Thyroid gland (tissue), 4 donors: ENCODE measurements at regions not wholly inside any gene's neighbourhood (a gene's known extent, or its start where the extent isn't known, plus 50 kb on each side); places are given as distances from the start of the nearest gene placed in this dataset.

ENCODE experiments used
- DNase-seq, 2 donors: peaks; one replicate each; pipeline ENCODE4 v3.0.0-alpha.2; 2019
- H3K27ac ChIP-seq, 3 donors: fragments of 200-600 bp; sonication (generic); 1 replicate in 2 of 3; 2 replicates in 1 of 3; pipeline ENCODE4 v1.5.1; 2016 to 2019; ENCODE audit warnings: mild to moderate bottlenecking in 1 of 3, moderate library complexity in 1 of 3
- H3K27me3 ChIP-seq: fragments of 200-600 bp; sonication (generic); one replicate; pipeline ENCODE4 v1.5.1; 2019
- H3K36me3 ChIP-seq, 2 donors: fragments of 200-600 bp; sonication (generic); one replicate each; pipeline ENCODE4 v1.5.1; 2016 to 2019
- H3K4me1 ChIP-seq, 2 donors: fragments of 200-600 bp; sonication (generic); one replicate each; pipeline ENCODE4 v1.5.1; 2017 to 2019
- H3K4me3 ChIP-seq, 3 donors: fragments of 200-600 bp; sonication (generic); replicated peaks in 1 of 3; 1 replicate in 2 of 3; 2 replicates in 1 of 3; pipeline ENCODE4 v1.5.1; 2016; ENCODE audit warnings: mild to moderate bottlenecking in 1 of 3
- H3K9me3 ChIP-seq: fragments of 200-600 bp; sonication (generic); one replicate; pipeline ENCODE4 v1.5.1; 2017
- POLR2A ChIP-seq, 2 donors: fragments of 450-650 bp; IDR thresholded peaks; one replicate each; pipeline ENCODE4 v1.6.1; 2017; ENCODE audit warnings: antibody characterized with exemption in 2 of 2, mild to moderate bottlenecking in 2 of 2, moderate library complexity in 1 of 2
- WGBS, 2 donors: methylation state at CpG; one replicate each; pipeline ENCODE4 v1.1.5; 2017; 5-methylcytosine and 5-hydroxymethylcytosine counted together
- intact Hi-C: fragments of 100-400 bp; cut with DNase I; formaldehyde crosslinking; loops from one replicate; pipeline ENCODE4 v1.15.1; 2023
- TF ChIP-seq, protein P1 (sequence below), 6 experiments: fragments of 200-600 bp in 3 of 6; fragments of 450-650 bp in 3 of 6; sonication (generic) in 3 of 6; IDR thresholded peaks; one replicate each; pipeline ENCODE4 v1.5.1; 2016 to 2019; ENCODE audit warnings: antibody characterized with exemption in 6 of 6, mild to moderate bottlenecking in 2 of 6, inconsistent platforms in 1 of 6, moderate library complexity in 1 of 6

DNA sequence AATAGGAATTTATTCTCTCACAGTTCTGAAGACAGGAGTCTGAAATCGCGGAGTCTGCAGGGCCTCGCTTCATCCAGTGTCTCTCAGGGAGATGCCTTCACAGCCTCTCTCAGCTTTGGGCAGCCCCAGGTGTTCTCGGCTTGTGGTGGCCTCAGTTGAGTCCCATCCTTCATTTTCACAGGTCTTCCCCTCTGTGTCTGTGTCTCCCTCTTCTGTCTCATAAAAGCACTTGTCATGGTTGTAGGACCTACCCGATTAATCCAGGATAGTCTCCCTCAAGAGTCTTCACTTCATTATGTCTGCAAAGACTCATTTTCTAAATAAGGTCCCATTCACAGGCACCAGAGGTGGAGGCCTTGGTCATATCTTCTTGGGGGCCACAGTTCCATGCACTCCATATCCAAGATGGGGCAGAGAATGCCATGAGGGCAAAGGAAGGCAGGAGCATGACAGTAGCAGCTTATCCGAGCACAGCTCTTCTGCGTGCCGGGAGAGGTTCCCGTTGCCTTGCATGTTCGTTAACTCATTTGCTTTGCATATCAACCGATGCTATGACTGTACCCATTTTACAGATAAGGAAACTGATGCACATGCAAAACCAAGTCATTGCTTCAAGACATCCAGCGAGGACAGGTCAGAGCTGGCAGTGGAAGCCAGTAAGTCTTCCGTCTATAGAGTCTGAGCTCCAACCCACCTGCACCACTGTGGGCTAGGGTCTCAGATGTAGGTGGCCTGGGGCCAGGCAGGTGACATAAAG lies 363.8 kb upstream of the SULF2 start:
- Histone ChIP-seq H3K36me3 (no peaks in the 10 kb centered on the region), H3K4me1 (no peaks in the 10 kb centered on the region), H3K9me3 (no peaks in the 10 kb centered on the region), H3K4me3 (no peak overlapping the region), H3K27me3 (no peaks in the 10 kb centered on the region), H3K27ac (no peak overlapping the region)
- DNase-seq, result no peak
- intact Hi-C loops, result no loop called here
- 93 to 98% methylated on average over 13 of the region's 13 CpGs for WGBS, 2 donors
- TF ChIP-seq POLR2A (IDR thresholded peaks at IDR 0.05), result no peak
- TF ChIP-seq, protein P1, sequence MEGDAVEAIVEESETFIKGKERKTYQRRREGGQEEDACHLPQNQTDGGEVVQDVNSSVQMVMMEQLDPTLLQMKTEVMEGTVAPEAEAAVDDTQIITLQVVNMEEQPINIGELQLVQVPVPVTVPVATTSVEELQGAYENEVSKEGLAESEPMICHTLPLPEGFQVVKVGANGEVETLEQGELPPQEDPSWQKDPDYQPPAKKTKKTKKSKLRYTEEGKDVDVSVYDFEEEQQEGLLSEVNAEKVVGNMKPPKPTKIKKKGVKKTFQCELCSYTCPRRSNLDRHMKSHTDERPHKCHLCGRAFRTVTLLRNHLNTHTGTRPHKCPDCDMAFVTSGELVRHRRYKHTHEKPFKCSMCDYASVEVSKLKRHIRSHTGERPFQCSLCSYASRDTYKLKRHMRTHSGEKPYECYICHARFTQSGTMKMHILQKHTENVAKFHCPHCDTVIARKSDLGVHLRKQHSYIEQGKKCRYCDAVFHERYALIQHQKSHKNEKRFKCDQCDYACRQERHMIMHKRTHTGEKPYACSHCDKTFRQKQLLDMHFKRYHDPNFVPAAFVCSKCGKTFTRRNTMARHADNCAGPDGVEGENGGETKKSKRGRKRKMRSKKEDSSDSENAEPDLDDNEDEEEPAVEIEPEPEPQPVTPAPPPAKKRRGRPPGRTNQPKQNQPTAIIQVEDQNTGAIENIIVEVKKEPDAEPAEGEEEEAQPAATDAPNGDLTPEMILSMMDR (IDR thresholded peaks at IDR 0.05), result no peak

DNA sequence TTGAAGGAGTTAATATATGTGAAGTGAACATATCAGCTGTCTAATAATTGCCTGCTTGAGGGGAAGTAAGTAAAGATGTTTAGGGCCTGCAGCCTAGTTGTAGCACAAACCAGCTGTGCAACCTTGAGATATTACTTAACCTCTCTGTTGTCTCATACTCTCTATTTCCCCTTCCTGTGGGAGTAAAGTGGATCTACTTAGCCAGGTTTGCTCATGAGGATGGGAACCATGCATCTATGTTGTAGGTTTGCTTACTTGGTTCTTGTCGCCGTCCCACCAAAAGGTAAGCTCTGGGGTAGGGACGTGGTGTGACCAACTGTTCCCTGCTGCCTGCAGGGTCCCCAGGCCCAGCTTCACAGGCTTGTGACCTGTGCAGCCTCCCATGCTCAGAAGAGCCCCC lies 362.7 kb upstream of the SULF2 start:
- DNase-seq, result no peak

DNA sequence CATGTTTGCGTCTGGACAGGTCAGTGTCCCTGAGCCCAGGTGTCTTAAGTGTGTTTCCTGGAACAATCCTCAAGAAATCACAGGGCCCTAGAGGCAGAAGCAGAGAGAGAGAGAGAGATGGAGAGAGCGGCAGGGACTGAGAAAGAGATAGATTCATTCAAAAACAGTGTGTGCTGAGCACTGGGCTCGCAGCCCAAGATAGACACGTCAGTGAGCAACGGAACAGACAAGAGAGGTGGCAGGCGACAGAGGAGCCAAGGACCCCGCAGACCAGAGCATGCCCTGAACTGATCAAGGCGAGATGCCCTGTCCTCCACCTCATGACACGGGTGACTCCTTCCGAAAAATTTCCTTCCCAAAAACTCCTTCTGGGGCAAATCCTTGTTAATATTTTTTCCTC lies 362.0 kb upstream of the SULF2 start:
- WGBS, 2 donors, result 78 to 83% methylated on average over 10 of the region's 10 CpGs
- H3K27me3 ChIP-seq, result no peaks in the 10 kb centered on the region
- no peak overlapping the region for H3K27ac ChIP-seq
- H3K9me3 ChIP-seq, result no peaks in the 10 kb centered on the region
- no peaks in the 10 kb centered on the region for H3K4me1 ChIP-seq
- no peak for DNase-seq
- intact Hi-C loops, result no loop called here
- TF ChIP-seq POLR2A (IDR thresholded peaks at IDR 0.05), result no peak
- TF ChIP-seq, protein P1 (IDR thresholded peaks at IDR 0.05), result no peak
- no peaks in the 10 kb centered on the region for H3K36me3 ChIP-seq
- H3K4me3 ChIP-seq, result no peak overlapping the region

More for the DNA sequence above, 362.7 kb upstream of the SULF2 start:
- Histone ChIP-seq H3K4me1 (no peaks in the 10 kb centered on the region), H3K9me3 (no peaks in the 10 kb centered on the region), H3K4me3 (no peak overlapping the region), H3K27ac (no peak overlapping the region), H3K27me3 (no peaks in the 10 kb centered on the region), H3K36me3 (no peaks in the 10 kb centered on the region)
- TF ChIP-seq, protein P1 (IDR thresholded peaks at IDR 0.05), result no peak
- no peak for TF ChIP-seq POLR2A (IDR thresholded peaks at IDR 0.05)
- intact Hi-C loops, result no loop called here
- WGBS, 2 donors, result 96 to 100% methylated on average over 3 of the region's 3 CpGs

DNA sequence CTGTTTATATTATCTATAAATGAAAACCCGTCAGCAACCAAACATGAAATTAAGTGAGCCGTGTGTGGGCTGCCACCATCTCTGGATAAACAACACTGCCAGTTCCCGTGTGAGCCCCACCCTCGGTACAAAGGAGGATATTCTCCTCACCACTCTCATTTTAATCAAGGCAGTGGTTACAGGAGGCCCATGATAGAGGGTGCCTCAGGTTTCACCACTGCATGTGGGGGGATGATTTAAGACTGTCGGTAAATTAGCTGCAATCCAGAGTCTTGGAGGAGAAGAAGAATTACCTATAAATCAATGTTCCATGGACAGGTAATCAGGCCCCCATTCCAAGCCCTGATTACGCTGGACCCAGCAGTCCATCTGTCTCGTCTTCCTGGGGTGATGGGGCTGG lies 361.6 kb upstream of the SULF2 start:
- H3K4me3 ChIP-seq, result no peak overlapping the region
- H3K36me3 ChIP-seq, result no peaks in the 10 kb centered on the region
- DNase-seq, result no peak
- H3K27ac ChIP-seq, result no peak overlapping the region
- 68 to 70% methylated on average over 7 of the region's 7 CpGs for WGBS, 2 donors
- H3K27me3 ChIP-seq, result no peaks in the 10 kb centered on the region
- no peaks in the 10 kb centered on the region for H3K9me3 ChIP-seq
- no peaks in the 10 kb centered on the region for H3K4me1 ChIP-seq
- TF ChIP-seq POLR2A (IDR thresholded peaks at IDR 0.05), result no peak
- TF ChIP-seq, protein P1 (IDR thresholded peaks at IDR 0.05), result no peak
- intact Hi-C loops, result no loop called here

DNA sequence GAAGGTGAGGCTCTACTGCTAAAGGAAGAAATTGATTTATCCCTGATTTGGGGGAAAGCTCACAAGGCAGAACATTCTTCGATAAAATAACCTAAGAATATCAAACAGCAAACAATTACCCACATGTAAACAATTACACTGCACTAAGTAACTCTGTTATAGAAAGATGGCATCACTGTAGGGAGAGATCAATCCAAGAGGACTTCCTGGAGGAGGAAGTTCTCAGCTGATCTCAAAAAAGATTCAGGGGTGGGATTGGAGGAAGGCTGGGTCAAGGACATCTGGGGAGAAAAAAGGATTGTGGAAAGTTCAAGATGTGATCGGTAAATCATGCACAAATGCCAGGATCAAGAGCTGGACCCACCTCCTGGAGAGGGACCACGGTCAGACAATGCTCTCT lies 361.0 kb upstream of the SULF2 start:
- Histone ChIP-seq H3K36me3 (no peaks in the 10 kb centered on the region), H3K27me3 (no peaks in the 10 kb centered on the region), H3K9me3 (no peaks in the 10 kb centered on the region), H3K27ac (no peak overlapping the region), H3K4me3 (no peak overlapping the region), H3K4me1 (no peaks in the 10 kb centered on the region)
- DNase-seq, result no peak
- no peak for TF ChIP-seq POLR2A (IDR thresholded peaks at IDR 0.05)
- WGBS, 2 donors, result 86 to 96% methylated on average over 3 of the region's 3 CpGs
- intact Hi-C loops, result no loop called here
